ENCODE measurements at regions not wholly inside any gene's neighbourhood (a gene's known extent, or its start where the extent isn't known, plus 50 kb on each side); places are given as distances from the start of the nearest gene placed in this dataset.

DNA sequence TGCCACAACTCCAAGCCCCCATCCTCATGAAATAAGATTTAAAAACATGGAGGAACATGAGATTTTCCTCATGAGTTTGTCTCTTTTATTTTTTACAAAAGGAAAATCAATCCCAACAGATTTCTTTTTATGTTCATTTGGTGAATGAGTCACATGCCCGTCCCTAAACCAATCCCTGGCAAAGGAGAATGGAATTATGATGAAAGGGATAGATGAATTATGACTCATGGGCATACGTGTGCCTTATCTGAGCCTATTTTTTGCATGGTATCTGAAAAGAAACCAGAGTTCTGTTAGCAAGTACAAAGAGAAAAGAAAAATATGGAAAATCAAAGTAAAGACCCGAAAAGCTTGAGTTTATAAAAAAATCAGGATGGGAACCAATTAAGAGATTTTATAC is 267.5 kb upstream of the TMEM161B start:
- H3K36me3 ChIP-seq: no peaks in the 10 kb centered on the region
- TF ChIP-seq, protein P1, sequence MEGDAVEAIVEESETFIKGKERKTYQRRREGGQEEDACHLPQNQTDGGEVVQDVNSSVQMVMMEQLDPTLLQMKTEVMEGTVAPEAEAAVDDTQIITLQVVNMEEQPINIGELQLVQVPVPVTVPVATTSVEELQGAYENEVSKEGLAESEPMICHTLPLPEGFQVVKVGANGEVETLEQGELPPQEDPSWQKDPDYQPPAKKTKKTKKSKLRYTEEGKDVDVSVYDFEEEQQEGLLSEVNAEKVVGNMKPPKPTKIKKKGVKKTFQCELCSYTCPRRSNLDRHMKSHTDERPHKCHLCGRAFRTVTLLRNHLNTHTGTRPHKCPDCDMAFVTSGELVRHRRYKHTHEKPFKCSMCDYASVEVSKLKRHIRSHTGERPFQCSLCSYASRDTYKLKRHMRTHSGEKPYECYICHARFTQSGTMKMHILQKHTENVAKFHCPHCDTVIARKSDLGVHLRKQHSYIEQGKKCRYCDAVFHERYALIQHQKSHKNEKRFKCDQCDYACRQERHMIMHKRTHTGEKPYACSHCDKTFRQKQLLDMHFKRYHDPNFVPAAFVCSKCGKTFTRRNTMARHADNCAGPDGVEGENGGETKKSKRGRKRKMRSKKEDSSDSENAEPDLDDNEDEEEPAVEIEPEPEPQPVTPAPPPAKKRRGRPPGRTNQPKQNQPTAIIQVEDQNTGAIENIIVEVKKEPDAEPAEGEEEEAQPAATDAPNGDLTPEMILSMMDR (IDR thresholded peaks at IDR 0.05): no peak
- no peak for TF ChIP-seq POLR2A (IDR thresholded peaks at IDR 0.05)
- no peak for TF ChIP-seq EP300 (IDR thresholded peaks at IDR 0.05)
- H3K27ac ChIP-seq: no peak overlapping the region
- no peak for DNase-seq (ENCODE audit: low spot score in 2 of 2)
- H3K4me1 ChIP-seq: no peaks in the 10 kb centered on the region
- no peak overlapping the region for H3K4me3 ChIP-seq
- WGBS, 2 donors: 61 to 75% methylated on average over 3 of the region's 3 CpGs
- no peaks in the 10 kb centered on the region for H3K27me3 ChIP-seq
- H3K9me3 ChIP-seq: no peaks in the 10 kb centered on the region

DNA sequence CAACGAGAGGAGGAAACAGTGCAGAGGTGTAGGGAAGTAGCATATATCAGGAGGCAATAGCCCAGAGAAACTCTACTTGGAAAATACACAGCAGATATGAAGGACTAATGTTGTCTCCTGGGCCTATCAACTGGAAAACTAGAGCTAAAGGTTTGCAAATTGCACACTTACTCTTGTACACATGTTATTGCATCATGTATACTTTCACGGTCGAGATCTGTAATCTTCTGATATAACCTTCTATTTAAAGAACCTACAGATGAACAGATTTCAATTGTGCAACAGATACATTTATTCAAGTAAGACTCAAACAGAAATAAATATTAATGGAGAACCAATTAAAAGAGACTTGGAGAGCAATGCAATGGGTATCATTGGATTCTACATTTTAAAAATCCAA is 256.3 kb upstream of the TMEM161B start:
- Histone ChIP-seq H3K27me3 (no peaks in the 10 kb centered on the region), H3K27ac (no peak overlapping the region), H3K4me3 (no peak overlapping the region), H3K36me3 (no peaks in the 10 kb centered on the region), H3K9me3 (no peaks in the 10 kb centered on the region), H3K4me1 (no peaks in the 10 kb centered on the region)
- no peak for DNase-seq (ENCODE audit: low spot score in 2 of 2)
- TF ChIP-seq POLR2A (IDR thresholded peaks at IDR 0.05) (no peak), EP300 (IDR thresholded peaks at IDR 0.05) (no peak)
- TF ChIP-seq, protein P1 (IDR thresholded peaks at IDR 0.05): no peak
- 84 to 90% methylated on average over 3 of the region's 3 CpGs for WGBS, 2 donors

DNA sequence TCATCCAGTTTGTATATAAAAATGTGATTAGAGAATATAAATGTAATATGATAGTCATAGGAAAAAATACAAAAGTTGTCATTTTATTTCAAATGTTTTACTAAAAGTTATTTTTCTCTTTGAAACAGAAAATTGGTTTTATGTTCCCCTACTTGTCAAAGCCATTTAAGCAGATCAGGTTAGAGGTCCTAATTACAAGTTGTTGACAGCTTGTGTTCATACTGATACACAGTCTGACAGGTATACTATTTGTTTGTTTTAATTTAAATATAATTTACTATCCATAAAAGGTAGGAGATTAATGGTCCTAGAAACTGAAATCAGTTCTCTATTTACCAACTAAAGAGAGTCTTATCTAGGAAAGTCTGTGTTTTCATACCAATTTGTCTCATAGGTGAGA is 250.4 kb upstream of the TMEM161B start:
- Histone ChIP-seq H3K4me1 (no peaks in the 10 kb centered on the region), H3K9me3 (no peaks in the 10 kb centered on the region), H3K36me3 (no peaks in the 10 kb centered on the region), H3K27ac (no peak overlapping the region), H3K4me3 (no peak overlapping the region), H3K27me3 (no peaks in the 10 kb centered on the region)
- TF ChIP-seq, protein P1 (IDR thresholded peaks at IDR 0.05): no peak
- no peak for TF ChIP-seq EP300 (IDR thresholded peaks at IDR 0.05)
- TF ChIP-seq POLR2A (IDR thresholded peaks at IDR 0.05): no peak
- DNase-seq (ENCODE audit: low spot score in 2 of 2): no peak

DNA sequence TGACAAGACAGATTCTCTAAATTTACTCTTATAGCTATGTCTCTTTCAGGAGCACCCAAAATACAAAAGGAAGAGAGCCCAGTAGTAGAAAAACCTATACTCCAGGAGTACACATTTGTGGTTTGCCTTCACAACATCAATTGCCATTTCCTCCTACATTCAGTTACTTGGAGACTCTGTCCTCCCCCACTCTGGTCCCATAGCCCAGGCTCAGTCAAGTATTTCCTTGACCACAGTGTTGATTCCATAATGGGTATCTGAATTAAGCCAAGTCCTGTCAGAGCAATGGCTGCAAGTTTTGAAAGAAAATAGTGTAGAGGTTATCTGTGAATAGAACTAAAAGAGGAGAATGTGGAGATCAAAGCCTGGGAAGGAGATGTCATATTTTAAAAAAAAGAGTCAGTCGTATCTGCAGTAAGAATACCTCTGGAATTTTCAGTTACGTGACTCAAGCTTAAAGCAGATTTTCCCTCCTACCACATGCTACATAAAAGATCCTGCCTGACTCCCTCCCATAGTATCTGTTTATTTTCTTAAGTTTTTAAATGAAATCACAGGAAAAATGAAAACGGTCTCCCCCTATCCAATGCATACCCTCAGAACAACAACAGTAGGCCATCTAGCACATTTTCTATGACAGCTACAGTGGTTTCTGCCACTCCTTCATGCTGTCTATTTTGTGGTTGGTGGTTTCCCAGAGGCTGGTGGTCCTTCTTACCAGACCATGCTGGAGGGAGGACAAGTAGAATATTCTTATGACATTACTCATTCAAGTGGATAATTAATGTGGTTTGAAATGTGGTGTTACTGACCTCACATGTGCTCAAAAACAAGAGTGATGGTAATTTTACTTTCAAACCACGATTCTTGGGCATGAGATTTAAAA is 249.7 kb upstream of the TMEM161B start:
- Histone ChIP-seq H3K36me3 (no peaks in the 10 kb centered on the region), H3K9me3 (no peaks in the 10 kb centered on the region), H3K27ac (no peak overlapping the region), H3K4me3 (no peak overlapping the region), H3K4me1 (no peaks in the 10 kb centered on the region), H3K27me3 (no peaks in the 10 kb centered on the region)
- WGBS, 2 donors: 80 to 84% methylated on average over 4 of the region's 4 CpGs
- TF ChIP-seq, protein P1 (IDR thresholded peaks at IDR 0.05): no peak
- no peak for DNase-seq (ENCODE audit: low spot score in 2 of 2)

DNA sequence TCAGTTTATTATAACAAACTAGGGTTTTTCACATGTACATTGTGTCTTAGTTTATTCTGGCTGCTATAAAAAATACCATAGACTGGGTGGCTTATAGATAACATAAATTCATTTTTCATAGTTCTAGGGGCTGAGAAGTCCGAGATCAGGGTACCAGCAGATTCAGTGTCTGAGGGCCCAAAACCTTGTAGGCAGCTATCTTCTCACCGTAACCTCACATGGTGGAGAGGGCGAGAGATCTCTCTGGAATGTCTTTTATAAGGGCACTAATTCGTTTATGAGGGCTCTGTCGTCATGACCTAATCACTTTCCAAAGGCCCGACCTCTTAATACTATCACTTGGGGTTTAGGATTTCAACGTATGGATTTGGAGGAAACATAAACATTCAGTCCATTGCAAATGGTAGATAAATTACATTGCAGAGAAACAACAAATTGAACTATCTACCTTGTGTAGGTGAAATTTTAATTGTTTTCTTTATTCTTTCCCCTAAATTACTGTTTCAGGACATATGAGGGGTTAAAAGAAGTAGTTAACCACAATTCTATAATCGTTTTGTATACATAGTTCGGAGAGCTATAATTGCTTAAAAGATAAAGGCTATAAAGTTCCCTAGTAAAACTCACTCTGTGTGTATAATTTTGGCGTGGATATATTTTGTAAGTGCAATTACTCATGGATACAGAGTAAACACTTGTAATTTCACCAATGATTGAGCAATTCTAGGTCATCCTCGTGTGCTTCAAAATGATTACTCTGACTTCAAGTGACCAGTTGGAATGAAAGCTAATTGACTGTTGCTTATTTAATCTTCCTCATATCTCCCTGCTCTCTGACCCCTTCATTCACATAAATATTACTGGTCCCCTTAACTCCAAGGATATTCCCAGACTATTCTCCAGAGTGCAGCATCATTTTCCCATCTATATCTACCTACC is 247.5 kb upstream of the TMEM161B start:
- Histone ChIP-seq H3K4me3 (no peak overlapping the region), H3K36me3 (no peaks in the 10 kb centered on the region), H3K4me1 (no peaks in the 10 kb centered on the region), H3K27ac (no peak overlapping the region), H3K27me3 (no peaks in the 10 kb centered on the region), H3K9me3 (no peaks in the 10 kb centered on the region)
- 53 to 59% methylated on average over 11 of the region's 11 CpGs for WGBS, 2 donors
- no peak for TF ChIP-seq POLR2A (IDR thresholded peaks at IDR 0.05)
- no peak for DNase-seq (ENCODE audit: low spot score in 2 of 2)
